ENCODE measurements at regions not wholly inside any gene's neighbourhood (a gene's known extent, or its start where the extent isn't known, plus 50 kb on each side); places are given as distances from the start of the nearest gene placed in this dataset.

GRCh38 chr14:97813556-97813955 lies 1016.4 kb downstream of the VRK1 start:
- Mint-ChIP-seq H3K9me3 (no peaks in the 10 kb centered on the region), H3K27me3 (ENCODE audit: insufficient read depth) (no peaks in the 10 kb centered on the region), H3K36me3 (ENCODE audit: low read depth) (no peaks in the 10 kb centered on the region), H3K4me1 (no peaks in the 10 kb centered on the region), H3K4me3 (no peak overlapping the region), H3K27ac (no peak overlapping the region)
- Histone ChIP-seq H3K9ac (ENCODE audit: extremely low read depth, low read length, poor library complexity, severe bottlenecking) (no peak overlapping the region), H3K4me3 (ENCODE audit: low read length) (no peak overlapping the region), H3K36me3 (ENCODE audit: control insufficient read depth, insufficient read depth, low read length) (no peaks in the 10 kb centered on the region), H3K9me3 (ENCODE audit: control insufficient read depth, low read length) (no peaks in the 10 kb centered on the region), H3K27ac (ENCODE audit: low read depth, low read length) (no peak overlapping the region), H3K4me1 (ENCODE audit: control insufficient read depth, insufficient read depth, low read length) (no peaks in the 10 kb centered on the region), H3K27me3 (ENCODE audit: control insufficient read depth, insufficient read depth, low read length, poor library complexity, severe bottlenecking) (no peaks in the 10 kb centered on the region)
- WGBS, 2 experiments (ENCODE audit: insufficient coverage in 1 of 2, insufficient read length in 1 of 2): 97 to 99% methylated on average over 5 of the region's 5 CpGs
- no peak for TF ChIP-seq CTCF (conservative IDR thresholded peaks at IDR 0.05)
- DNase-seq: no peak

GRCh38 chr14:97820781-97821180 lies 1023.6 kb downstream of the VRK1 start:
- DNase-seq: no peak
- Mint-ChIP-seq H3K27me3 (ENCODE audit: insufficient read depth) (no peaks in the 10 kb centered on the region), H3K36me3 (ENCODE audit: low read depth) (peaks cover 4% of the 10 kb centered on the region), H3K4me3 (no peak overlapping the region), H3K27ac (no peak overlapping the region), H3K4me1 (no peaks in the 10 kb centered on the region), H3K9me3 (peaks cover 9% of the 10 kb centered on the region)
- no peak overlapping the region for H3K9ac ChIP-seq (ENCODE audit: extremely low read depth, low read length, poor library complexity, severe bottlenecking)
- no peak for TF ChIP-seq CTCF (conservative IDR thresholded peaks at IDR 0.05)
- no peaks in the 10 kb centered on the region for H3K27me3 ChIP-seq (ENCODE audit: control insufficient read depth, insufficient read depth, low read length, poor library complexity, severe bottlenecking)
- no peaks in the 10 kb centered on the region for H3K4me1 ChIP-seq (ENCODE audit: control insufficient read depth, insufficient read depth, low read length)
- WGBS, 2 experiments (ENCODE audit: insufficient coverage in 1 of 2, insufficient read length in 1 of 2): 83 to 93% methylated on average over 2 of the region's 2 CpGs
- H3K27ac ChIP-seq (ENCODE audit: low read depth, low read length): no peak overlapping the region
- no peaks in the 10 kb centered on the region for H3K36me3 ChIP-seq (ENCODE audit: control insufficient read depth, insufficient read depth, low read length)
- H3K4me3 ChIP-seq (ENCODE audit: low read length): no peak overlapping the region
- peaks cover 7% of the 10 kb centered on the region for H3K9me3 ChIP-seq (ENCODE audit: control insufficient read depth, low read length)

- H3K9ac ChIP-seq (ENCODE audit: extremely low read depth, low read length, poor library complexity, severe bottlenecking): no peak overlapping the region
- no peaks in the 10 kb centered on the region for H3K4me1 Mint-ChIP-seq
- H3K4me3 Mint-ChIP-seq: no peak overlapping the region
- WGBS, 2 experiments (ENCODE audit: insufficient coverage in 1 of 2, insufficient read length in 1 of 2): 0% methylated on average over 1 of the region's 1 CpG
- no peaks in the 10 kb centered on the region for H3K27me3 ChIP-seq (ENCODE audit: control insufficient read depth, insufficient read depth, low read length, poor library complexity, severe bottlenecking)
- H3K4me3 ChIP-seq (ENCODE audit: low read length): no peak overlapping the region
- peaks cover 4% of the 10 kb centered on the region for H3K36me3 Mint-ChIP-seq (ENCODE audit: low read depth)
- H3K9me3 Mint-ChIP-seq: peaks cover 9% of the 10 kb centered on the region
- H3K27ac ChIP-seq (ENCODE audit: low read depth, low read length): no peak overlapping the region
- no peak for DNase-seq
- no peaks in the 10 kb centered on the region for H3K27me3 Mint-ChIP-seq (ENCODE audit: insufficient read depth)
- H3K9me3 ChIP-seq (ENCODE audit: control insufficient read depth, low read length): peaks cover 7% of the 10 kb centered on the region
- no peak overlapping the region for H3K27ac Mint-ChIP-seq
- H3K36me3 ChIP-seq (ENCODE audit: control insufficient read depth, insufficient read depth, low read length): no peaks in the 10 kb centered on the region
- H3K4me1 ChIP-seq (ENCODE audit: control insufficient read depth, insufficient read depth, low read length): no peaks in the 10 kb centered on the region
- no peak for TF ChIP-seq CTCF (conservative IDR thresholded peaks at IDR 0.05)
Measured at GRCh38 chr14:97824218-97824617, 1027.0 kb downstream of the VRK1 start.

Data from endodermal cell (in vitro differentiated cells).